OCI-LY3 (cell line): ENCODE measurements at regions not wholly inside any gene's neighbourhood (a gene's known extent, or its start where the extent isn't known, plus 50 kb on each side); places are given as distances from the start of the nearest gene placed in this dataset.

Source experiments
- H2AFZ ChIP-seq: fragments of 200-600, 300-600 bp; shearing (Covaris generic); 2 replicates; pipeline ENCODE4 v1.6.0; 2014; ENCODE audit warnings: antibody characterized with exemption, low read depth, low read length
- H3K27ac ChIP-seq: fragments of 200-600, 300-600 bp; sonication (generic); 2 replicates; pipeline ENCODE4 v1.5.1; 2014; ENCODE audit warnings: mild to moderate bottlenecking, low read length, moderate library complexity, mixed read lengths
- H3K27me3 ChIP-seq: fragments of 200-600, 300-600 bp; sonication (generic); 2 replicates; pipeline ENCODE4 v1.6.1; 2014; ENCODE audit warnings: low read depth, low read length, mixed read lengths
- H3K36me3 ChIP-seq: fragments of 200-600, 300-600 bp; sonication (generic); replicated peaks from 2 replicates; pipeline ENCODE3; 2014; ENCODE audit warnings: low read depth, low read length, mixed read lengths
- H3K4me1 ChIP-seq: fragments of 300-600, 200-600 bp; sonication (generic); 2 replicates; pipeline ENCODE4 v1.6.1; 2014; ENCODE audit warnings: low read length, mixed read lengths
- H3K4me2 ChIP-seq: fragments of 200-600, 300-600 bp; sonication (generic); 2 replicates; pipeline ENCODE4 v1.6.1; 2014; ENCODE audit warnings: low read length, mixed read lengths
- H3K4me3 ChIP-seq: fragments of 300-600, 200-600 bp; sonication (generic); 2 replicates; pipeline ENCODE4 v1.5.1; 2014; ENCODE audit warnings: antibody characterized with exemption, mild to moderate bottlenecking, low read length, moderate library complexity
- H3K79me2 ChIP-seq: fragments of 300-600, 200-600 bp; shearing (Covaris generic); 2 replicates; pipeline ENCODE4 v1.6.1; 2014; ENCODE audit warnings: mild to moderate bottlenecking, low read length, mixed read lengths
- H3K9ac ChIP-seq: fragments of 300-600, 200-600 bp; shearing (Covaris generic); 2 replicates; pipeline ENCODE4 v1.6.0; 2014; ENCODE audit warnings: mild to moderate bottlenecking, low read length, moderate library complexity
- H3K9me3 ChIP-seq: fragments of 200-600, 300-600 bp; shearing (Covaris generic); 2 replicates; pipeline ENCODE4 v1.6.1; 2014; ENCODE audit warnings: low read length, mixed read lengths; ENCODE audit not compliant: insufficient read depth
- H4K20me1 ChIP-seq: fragments of 200-600, 300-600 bp; sonication (generic); 2 replicates; pipeline ENCODE4 v1.6.1; 2016; ENCODE audit warnings: low read length, mixed read lengths; ENCODE audit not compliant: insufficient read depth
- CTCF ChIP-seq: fragments of 200-600, 300-600 bp; sonication (generic); IDR thresholded peaks from 2 replicates; pipeline ENCODE4 v1.5.1; 2014; ENCODE audit warnings: antibody characterized with exemption, low read length, low read depth
- EZH2phosphoT487 ChIP-seq: fragments of 200-600 bp; shearing (Covaris generic); IDR thresholded peaks from 2 replicates; pipeline ENCODE4 v1.6.1; 2018; ENCODE audit warnings: antibody characterized with exemption, mixed run types, low read depth

GRCh38 chr21:27806281-27806680 lies 839.4 kb upstream of the ADAMTS5 start:
- Histone ChIP-seq H3K4me1 (0 out of 2 replicates have a peak, but pooled peaks cover 4% of the 10 kb centered on the region), H3K4me2 (no peak overlapping the region), H3K4me3 (no peak overlapping the region), H3K27me3 (no peaks in the 10 kb centered on the region), H3K36me3 (no peaks in the 10 kb centered on the region), H3K9ac (no peak overlapping the region), H3K9me3 (no peaks in the 10 kb centered on the region), H3K79me2 (no peaks in the 10 kb centered on the region), H4K20me1 (no peaks in the 10 kb centered on the region), H3K27ac (no peak overlapping the region), H2AFZ (no peak overlapping the region)
- no peak for TF ChIP-seq EZH2phosphoT487
- no peak for TF ChIP-seq CTCF

DNA sequence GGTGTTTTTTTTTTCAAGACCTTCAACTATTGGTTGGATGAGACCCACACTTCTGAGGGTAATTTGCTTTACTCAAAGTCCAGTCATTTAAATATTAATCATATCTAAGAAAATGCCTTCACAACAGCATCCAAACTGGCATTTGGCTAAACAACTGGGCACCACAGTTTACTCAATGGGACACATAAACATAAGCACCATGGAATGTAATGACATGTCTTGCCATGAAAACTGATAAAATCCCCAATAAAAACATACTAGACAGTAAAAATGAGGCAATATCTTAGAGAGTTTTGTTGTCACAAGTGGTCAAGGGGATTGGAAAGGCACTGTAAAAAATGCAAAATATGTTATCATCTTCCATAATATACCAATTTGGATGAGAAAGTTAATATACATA lies 838.8 kb upstream of the ADAMTS5 start:
- Histone ChIP-seq H3K4me3 (no peak overlapping the region), H3K9me3 (no peaks in the 10 kb centered on the region), H3K36me3 (no peaks in the 10 kb centered on the region), H3K27me3 (no peaks in the 10 kb centered on the region), H3K9ac (no peak overlapping the region), H2AFZ (no peak overlapping the region), H4K20me1 (no peaks in the 10 kb centered on the region), H3K4me1 (0 out of 2 replicates have a peak, but pooled peaks cover 4% of the 10 kb centered on the region), H3K27ac (no peak overlapping the region), H3K4me2 (no peak overlapping the region), H3K79me2 (no peaks in the 10 kb centered on the region)
- TF ChIP-seq EZH2phosphoT487 (no peak), CTCF (no peak)

DNA sequence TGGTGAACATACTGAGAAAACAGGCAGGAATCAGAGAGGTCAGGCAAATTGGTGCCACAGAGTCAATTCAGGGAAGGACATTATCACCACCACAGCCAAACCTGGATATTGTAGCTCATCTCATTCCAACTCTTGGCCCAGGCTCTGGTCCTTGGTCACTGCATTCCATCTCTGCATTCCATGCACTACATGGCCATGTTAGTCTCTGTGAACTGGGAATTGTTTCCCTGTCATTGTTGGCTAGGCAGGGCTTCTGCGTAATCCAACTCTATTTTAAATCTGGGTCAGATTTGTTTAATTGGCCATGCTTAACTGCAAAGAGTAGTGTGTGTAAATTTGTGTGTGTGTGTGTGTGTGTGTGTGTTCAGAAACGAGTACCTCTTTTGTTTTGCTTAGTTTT lies 837.6 kb upstream of the ADAMTS5 start:
- Histone ChIP-seq H3K4me2 (no peak overlapping the region), H3K4me3 (no peak overlapping the region), H3K4me1 (0 out of 2 replicates have a peak, but pooled peaks cover 4% of the 10 kb centered on the region), H3K27ac (no peak overlapping the region), H3K9me3 (no peaks in the 10 kb centered on the region), H3K36me3 (no peaks in the 10 kb centered on the region), H4K20me1 (no peaks in the 10 kb centered on the region), H3K79me2 (no peaks in the 10 kb centered on the region), H3K9ac (no peak overlapping the region), H2AFZ (no peak overlapping the region), H3K27me3 (no peaks in the 10 kb centered on the region)
- no peak for TF ChIP-seq CTCF
- TF ChIP-seq EZH2phosphoT487: no peak

DNA sequence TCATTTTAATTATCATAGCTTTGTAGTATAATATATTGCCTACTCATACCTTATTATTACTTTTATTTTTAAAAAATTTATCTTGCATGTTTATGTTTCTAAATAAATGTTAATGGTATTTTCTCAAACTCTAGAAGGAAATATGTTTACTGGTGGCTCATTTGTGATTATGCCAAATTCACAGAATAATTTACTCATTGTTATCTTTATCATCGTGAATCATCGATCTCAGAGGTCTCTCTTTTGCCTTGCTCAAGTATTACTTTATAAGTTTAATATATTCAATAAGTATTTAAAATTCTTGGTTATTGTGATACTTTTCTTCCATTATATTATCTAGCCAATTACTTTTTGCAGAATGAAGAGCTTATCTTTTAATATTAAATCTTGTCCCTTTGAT lies 836.7 kb upstream of the ADAMTS5 start:
- H3K9ac ChIP-seq: no peak overlapping the region
- TF ChIP-seq CTCF: no peak
- no peak for TF ChIP-seq EZH2phosphoT487
- no peaks in the 10 kb centered on the region for H4K20me1 ChIP-seq
- H3K9me3 ChIP-seq: no peaks in the 10 kb centered on the region
- no peaks in the 10 kb centered on the region for H3K36me3 ChIP-seq
- no peaks in the 10 kb centered on the region for H3K79me2 ChIP-seq
- H3K27ac ChIP-seq: no peak overlapping the region
- H3K4me2 ChIP-seq: no peak overlapping the region
- 0 out of 2 replicates have a peak, but pooled peaks cover 4% of the 10 kb centered on the region for H3K4me1 ChIP-seq
- H3K27me3 ChIP-seq: no peaks in the 10 kb centered on the region
- H2AFZ ChIP-seq: no peak overlapping the region
- no peak overlapping the region for H3K4me3 ChIP-seq
